GM18868 (cell line): ENCODE measurements at regions not wholly inside any gene's neighbourhood (a gene's known extent, or its start where the extent isn't known, plus 50 kb on each side); places are given as distances from the start of the nearest gene placed in this dataset.

Source experiments
- ATAC-seq: cut with Tn5 transposase; IDR thresholded peaks from one replicate; pipeline ENCODE4 v1.9.1; 2021; ENCODE audit warnings: mild to moderate bottlenecking, moderate library complexity; ENCODE audit not compliant: unreplicated experiment

- ATAC-seq: no peak
Measured at GRCh38 chr16:51085271-51085670, 65.8 kb downstream of the SALL1 start.

- ATAC-seq: peak; percentile 70
Measured at GRCh38 chr16:51084074-51084928, 66.8 kb downstream of the SALL1 start.

GRCh38 chr16:51072591-51072990 is 78.5 kb downstream of the SALL1 start:
- ATAC-seq: no peak

DNA sequence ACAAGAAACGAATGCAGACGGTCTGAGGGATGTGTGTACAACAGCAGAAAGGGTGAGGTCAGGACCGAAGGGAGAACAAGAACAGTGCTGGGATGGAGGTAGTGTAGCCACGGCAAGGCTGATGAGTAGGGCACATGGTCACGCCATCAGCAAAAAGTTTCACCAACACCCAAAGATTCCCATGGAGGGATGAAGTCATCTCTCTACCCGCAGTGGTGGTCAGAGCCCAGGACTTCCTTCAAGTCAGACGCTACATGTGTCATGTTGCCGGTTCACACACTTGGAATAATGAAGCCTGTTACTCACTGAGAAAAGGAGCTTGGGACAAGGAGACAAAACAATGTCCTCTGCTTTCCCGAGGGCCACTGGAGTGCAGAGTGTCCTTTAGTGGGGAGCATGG is 79.7 kb downstream of the SALL1 start:
- no peak for ATAC-seq

- no peak for ATAC-seq
Measured at GRCh38 chr16:51067352-51067751, 83.7 kb downstream of the SALL1 start.

- no peak for ATAC-seq
Measured at GRCh38 chr16:51062039-51062438, 89.0 kb downstream of the SALL1 start.

GRCh38 chr16:51061328-51061727 is 89.7 kb downstream of the SALL1 start:
- ATAC-seq: no peak

DNA sequence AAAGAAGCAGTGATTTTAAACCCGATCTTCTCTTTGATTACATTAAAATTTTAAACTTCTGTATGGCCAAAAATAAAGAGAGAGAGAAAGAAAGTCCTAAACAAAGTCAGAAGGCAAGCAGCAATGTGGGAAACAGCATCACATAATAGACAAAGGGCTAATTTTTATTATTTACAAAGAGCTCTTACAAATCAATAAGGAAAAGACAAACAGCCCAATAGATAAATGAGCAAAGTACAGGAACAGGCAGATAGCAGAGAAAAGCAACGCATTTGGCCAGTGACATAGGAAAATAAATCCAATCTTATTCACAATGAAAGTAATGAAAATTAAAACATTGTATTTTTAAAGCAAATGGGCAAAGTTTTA is 93.1 kb downstream of the SALL1 start:
- no peak for ATAC-seq

DNA sequence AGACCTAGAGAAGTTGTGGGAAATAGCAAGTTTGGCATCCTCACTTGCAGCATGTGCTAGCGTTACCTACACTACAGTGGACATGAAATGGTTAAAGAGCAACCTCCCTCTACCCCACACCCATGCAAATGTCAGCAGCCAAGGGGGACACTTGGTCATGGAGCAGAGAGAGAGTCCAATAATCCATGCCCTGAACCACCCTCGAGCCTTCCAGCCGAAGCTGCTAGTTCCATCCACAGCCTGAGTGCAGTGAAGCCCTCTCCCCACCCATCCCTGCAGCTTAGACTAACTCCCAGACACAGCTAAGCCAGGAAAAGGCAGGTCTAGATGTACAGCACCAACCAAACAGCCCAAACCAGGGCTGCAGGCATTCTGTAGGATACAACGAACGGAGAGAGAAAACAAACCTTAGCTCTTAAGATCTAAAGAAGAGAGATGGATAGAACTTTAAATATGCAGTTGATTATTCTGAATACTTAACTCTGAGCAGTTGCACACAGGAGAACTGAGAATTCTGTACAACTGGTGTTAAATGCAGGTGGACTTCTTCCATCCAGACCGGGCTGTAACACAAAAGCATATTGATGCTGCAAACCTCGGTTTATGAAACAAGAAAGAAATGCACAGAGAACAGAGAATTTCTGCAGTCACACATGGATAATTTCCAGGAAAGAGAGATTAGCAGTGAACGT is 93.8 kb downstream of the SALL1 start:
- ATAC-seq: no peak

DNA sequence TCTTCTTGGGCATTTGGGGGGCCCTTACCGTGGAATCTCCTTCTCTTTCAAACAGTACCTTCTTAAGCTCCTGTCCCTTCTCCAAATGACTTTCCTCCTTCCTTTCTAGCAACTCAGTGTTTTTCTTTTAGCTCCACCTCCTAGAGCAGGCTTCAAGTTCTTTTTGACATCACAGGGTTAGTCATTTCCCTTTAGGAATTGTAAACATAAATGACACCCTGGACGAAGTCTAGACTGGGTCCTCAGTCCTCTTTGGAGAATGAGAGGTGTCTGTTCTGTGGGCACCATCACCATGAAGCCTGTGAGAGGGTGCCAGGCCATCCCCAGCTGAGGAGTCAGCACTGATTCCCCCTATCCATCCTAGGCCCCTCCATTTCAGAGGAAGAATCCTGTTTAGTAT is 94.7 kb downstream of the SALL1 start:
- no peak for ATAC-seq

- no peak for ATAC-seq
Measured at GRCh38 chr16:51055434-51055833, 95.6 kb downstream of the SALL1 start.

DNA sequence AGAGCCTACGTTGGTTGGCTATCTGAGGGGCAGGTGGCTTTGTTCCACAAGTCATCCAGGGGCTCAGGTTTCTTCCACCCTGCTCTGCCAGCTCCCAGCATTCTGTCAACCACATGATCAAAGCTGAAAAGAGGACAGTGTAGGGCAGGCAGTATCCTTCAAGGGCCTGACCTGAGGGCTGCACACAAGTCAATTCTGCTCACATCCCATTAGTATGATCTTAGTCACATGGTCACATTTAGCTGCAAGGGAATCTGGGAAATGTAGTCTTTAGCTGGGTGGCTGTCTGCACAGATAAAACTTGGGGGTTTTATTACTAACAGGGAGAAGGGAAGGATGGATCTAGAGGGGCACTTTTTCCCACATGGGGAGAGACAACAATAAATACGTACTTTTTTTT is 97.3 kb downstream of the SALL1 start:
- no peak for ATAC-seq

DNA sequence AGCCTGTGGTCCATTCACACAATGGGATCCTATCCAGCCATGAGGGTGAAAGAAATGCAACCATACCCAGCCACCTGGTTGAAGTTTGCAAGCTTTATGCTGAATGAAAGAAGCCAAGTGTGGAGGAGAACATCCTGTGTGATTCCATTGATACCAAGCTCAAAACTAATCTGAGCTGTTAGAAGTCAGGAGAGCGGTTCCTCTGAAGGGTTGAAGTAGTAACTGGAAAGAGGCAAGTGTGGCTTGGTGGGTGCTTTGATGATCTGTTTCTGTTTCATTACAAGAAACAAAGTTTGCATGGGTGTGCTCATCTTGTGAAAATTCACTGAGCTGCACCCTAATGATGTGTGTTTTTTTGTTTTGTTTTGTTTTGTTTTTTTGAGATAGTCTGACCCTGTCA is 99.4 kb downstream of the SALL1 start:
- ATAC-seq: no peak

GRCh38 chr16:51050377-51050706 is 100.7 kb downstream of the SALL1 start:
- no peak for ATAC-seq

DNA sequence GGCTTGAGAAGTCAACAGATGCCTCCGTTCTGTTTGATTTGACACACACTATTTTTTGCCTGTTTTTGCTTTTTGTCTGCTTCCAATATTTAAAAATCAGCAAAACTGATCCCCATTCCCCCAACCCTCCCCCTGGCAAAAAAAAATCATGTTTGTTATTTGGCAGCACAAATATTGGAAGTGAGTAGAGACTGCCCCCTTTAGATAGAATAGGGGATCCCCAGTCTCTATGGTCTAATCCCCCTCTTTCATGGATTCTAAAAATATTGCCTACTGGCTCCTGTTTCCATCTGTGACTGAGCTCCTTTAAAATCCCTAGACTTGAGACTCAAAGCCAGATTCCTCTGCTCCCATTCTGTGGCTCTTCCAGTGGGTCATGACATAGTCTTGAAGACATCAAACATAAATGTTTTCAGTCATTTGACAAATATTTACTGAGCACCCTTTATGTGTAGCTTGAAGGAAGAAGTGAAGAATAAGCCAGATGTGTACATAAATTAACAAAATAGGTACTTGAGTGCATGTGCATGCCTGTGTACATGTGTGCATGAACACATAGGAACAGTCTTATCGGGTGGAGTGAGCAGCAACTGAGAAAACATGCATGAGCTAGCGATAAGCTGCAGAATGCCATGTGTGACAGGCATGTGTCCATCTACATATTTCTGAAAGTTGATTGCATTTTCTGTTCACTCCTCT is 101.2 kb downstream of the SALL1 start:
- no peak for ATAC-seq

GRCh38 chr16:51049276-51049675 is 101.8 kb downstream of the SALL1 start:
- ATAC-seq: no peak

GRCh38 chr16:51048544-51048943 is 102.5 kb downstream of the SALL1 start:
- ATAC-seq: no peak

- no peak for ATAC-seq
Measured at GRCh38 chr16:51045794-51046193, 105.3 kb downstream of the SALL1 start.

- ATAC-seq: no peak
Measured at GRCh38 chr16:51045186-51045585, 105.9 kb downstream of the SALL1 start.

DNA sequence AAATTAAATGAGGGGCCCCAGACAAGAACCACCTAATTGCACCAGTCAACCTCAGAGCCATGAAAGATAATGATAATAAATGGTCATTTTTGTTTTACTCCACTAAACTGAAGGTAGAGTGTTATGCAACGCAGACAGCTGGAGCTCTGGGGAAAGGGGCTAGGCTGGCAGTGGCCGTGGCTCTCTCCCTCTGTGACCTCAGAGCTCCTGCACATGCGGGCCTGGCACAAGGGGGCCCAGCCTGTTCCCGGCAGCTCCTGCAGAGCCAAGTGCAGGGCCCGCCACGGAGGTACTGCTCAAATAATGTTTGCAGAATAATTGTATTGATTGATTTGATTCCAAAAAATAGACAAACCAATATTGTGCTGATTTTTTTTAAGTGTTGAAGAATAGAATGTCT is 109.5 kb downstream of the SALL1 start:
- ATAC-seq: no peak

DNA sequence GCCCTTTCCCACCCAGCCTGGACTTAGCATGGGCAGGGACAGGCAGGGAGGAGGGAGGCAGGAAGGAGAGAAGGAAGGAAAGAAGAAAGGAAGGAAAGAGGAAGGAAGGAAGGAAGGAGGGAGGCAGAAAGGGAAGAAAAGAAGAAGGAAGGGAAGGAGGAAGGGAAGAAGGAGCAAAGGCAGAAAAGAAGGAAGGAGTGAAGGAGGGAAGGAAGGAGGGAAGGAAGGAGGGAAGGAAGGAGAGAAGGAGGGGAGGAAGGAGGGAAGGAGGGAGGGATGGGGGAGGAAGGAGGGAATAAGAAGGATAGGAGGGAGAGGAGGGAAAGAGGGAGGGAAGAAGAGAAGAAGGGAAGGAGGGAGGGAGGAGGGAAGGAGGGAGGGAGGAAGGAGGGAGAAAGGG is 110.4 kb downstream of the SALL1 start:
- ATAC-seq: no peak
